H1 (cell line): ENCODE measurements at regions not wholly inside any gene's neighbourhood (a gene's known extent, or its start where the extent isn't known, plus 50 kb on each side); places are given as distances from the start of the nearest gene placed in this dataset.

ENCODE experiments used
- CTCF ChIA-PET: fragments of 300-600 bp; sonication (Branson Sonifier 250); formaldehyde crosslinking; loops from one replicate; lab custom pipeline; 2021; ENCODE audit not compliant: partially characterized antibody; lab: Charles Lee
- POLR2A ChIA-PET: fragments of 300-600 bp; sonication (Branson Sonifier 250); formaldehyde crosslinking; loops from one replicate; lab custom pipeline; 2021; ENCODE audit warnings: inconsistent platforms; ENCODE audit not compliant: partially characterized antibody; lab: Charles Lee
- DNase-seq, 2 experiments: peaks; one replicate each; pipeline versions ENCODE4 v3.0.0 to v3.0.0-alpha.2; 2010 to 2022; ENCODE audit warnings: low spot score in 2 of 2, low read depth in 1 of 2, mixed read lengths in 1 of 2
- FAIRE-seq: peaks from 2 replicates; lab custom pipeline; 2011; peaks lifted over from hg19 to GRCh38; lab: Jason Lieb, UNC
- H2AFZ ChIP-seq: 2 replicates; pipeline ENCODE4 v1.8.1; 2012; ENCODE audit warnings: low read length, inconsistent platforms
- H2AK5ac ChIP-seq: 2 replicates; pipeline ENCODE4 v1.6.1; 2013; ENCODE audit warnings: low read depth, low read length
- H2BK120ac ChIP-seq: replicated peaks from 2 replicates; pipeline ENCODE3; 2013; ENCODE audit warnings: low read depth, low read length, inconsistent platforms
- H2BK12ac ChIP-seq: 2 replicates; pipeline ENCODE4 v1.6.1; 2013; ENCODE audit warnings: low read depth, low read length
- H2BK15ac ChIP-seq: 2 replicates; pipeline ENCODE4 v1.6.1; 2013; ENCODE audit warnings: low read length
- H2BK20ac ChIP-seq: 2 replicates; pipeline ENCODE4 v1.6.1; 2013; ENCODE audit warnings: low read length
- H2BK5ac ChIP-seq: 2 replicates; pipeline ENCODE4 v1.6.1; 2013; ENCODE audit warnings: low read depth, low read length
- H3K14ac ChIP-seq: 2 replicates; pipeline ENCODE4 v1.6.1; 2013; ENCODE audit warnings: inconsistent platforms; ENCODE audit not compliant: insufficient read length
- H3K18ac ChIP-seq: 2 replicates; pipeline ENCODE4 v1.6.1; 2013; ENCODE audit warnings: low read length; ENCODE audit errors: extremely low read depth
- H3K23ac ChIP-seq: 2 replicates; pipeline ENCODE4 v1.6.1; 2013; ENCODE audit warnings: inconsistent platforms; ENCODE audit not compliant: insufficient read length
- H3K23me2 ChIP-seq: 2 replicates; pipeline ENCODE4 v1.6.1; 2013; ENCODE audit warnings: low read depth, low read length
- H3K27ac ChIP-seq: 2 replicates; pipeline ENCODE4 v1.6.1; 2011; ENCODE audit warnings: low read depth, low read length, inconsistent platforms
- H3K27me3 ChIP-seq, 4 experiments: replicated peaks in 1 of 4; 1 replicate in 1 of 4; 2 replicates in 3 of 4; pipeline versions ENCODE4 v1.6.1 to v1.8.1; 2011 to 2013; ENCODE audit warnings: low read length in 3 of 4, mild to moderate bottlenecking in 3 of 4, inconsistent platforms in 2 of 4, mixed read lengths in 2 of 4, moderate library complexity in 1 of 4; ENCODE audit not compliant: control insufficient read depth in 3 of 4, insufficient read depth in 3 of 4; ENCODE audit errors: extremely low read depth in 1 of 4
- H3K36me3 ChIP-seq, 4 experiments: 2 replicates each; pipeline versions ENCODE4 v1.6.1 to v1.8.1; 2011 to 2013; ENCODE audit warnings: mild to moderate bottlenecking in 4 of 4, low read length in 3 of 4, moderate library complexity in 2 of 4, control low read depth in 1 of 4, inconsistent platforms in 1 of 4; ENCODE audit not compliant: insufficient read depth in 4 of 4, control insufficient read depth in 2 of 4
- H3K4ac ChIP-seq: replicated peaks from 2 replicates; pipeline ENCODE3; 2013; ENCODE audit warnings: low read length, low read depth, mixed read lengths, inconsistent platforms; ENCODE audit not compliant: insufficient read length
- H3K4me1 ChIP-seq, 4 experiments: replicated peaks in 1 of 4; 1 replicate in 1 of 4; 2 replicates in 3 of 4; pipeline versions ENCODE4 v1.6.1 to v1.8.1; 2011 to 2013; ENCODE audit warnings: low read length in 3 of 4, inconsistent platforms in 2 of 4, mixed read lengths in 1 of 4; ENCODE audit not compliant: insufficient read depth in 4 of 4, control insufficient read depth in 3 of 4
- H3K4me2 ChIP-seq, 2 experiments: 2 replicates each; pipeline versions ENCODE4 v1.6.1 to v1.8.1; 2011 to 2013; ENCODE audit warnings: low read depth in 2 of 2, low read length in 2 of 2, control low read depth in 1 of 2, inconsistent platforms in 1 of 2, mild to moderate bottlenecking in 1 of 2; ENCODE audit not compliant: insufficient read depth in 1 of 2
- H3K4me3 ChIP-seq, 4 experiments: fragments of 200-600, 300-600 bp in 1 of 4; sonication (generic), shearing (Covaris generic), sonication (Bioruptor Twin) in 1 of 4; 2 replicates each; pipeline versions ENCODE4 v1.5.1 to v1.8.1; 2011 to 2016; ENCODE audit warnings: low read length in 4 of 4, low read depth in 3 of 4, control low read depth in 2 of 4, inconsistent platforms in 2 of 4, mild to moderate bottlenecking in 2 of 4, mixed read lengths in 1 of 4, moderate library complexity in 1 of 4; ENCODE audit not compliant: insufficient read depth in 2 of 4; ENCODE audit errors: extremely low read depth in 1 of 4
- H3K56ac ChIP-seq: replicated peaks from 2 replicates; pipeline ENCODE3; 2013; ENCODE audit warnings: low read depth, mild to moderate bottlenecking, mixed read lengths, low read length, inconsistent platforms; ENCODE audit not compliant: insufficient read length
- H3K79me1 ChIP-seq: 2 replicates; pipeline ENCODE4 v1.6.1; 2013; ENCODE audit warnings: low read depth, low read length, control low read depth
- H3K79me2 ChIP-seq, 2 experiments: 2 replicates each; pipeline versions ENCODE4 v1.6.1 to v1.8.1; 2012 to 2013; ENCODE audit warnings: low read length in 2 of 2, mild to moderate bottlenecking in 2 of 2, inconsistent platforms in 1 of 2; ENCODE audit not compliant: insufficient read depth in 2 of 2, control insufficient read depth in 1 of 2
- H3K9ac ChIP-seq, 4 experiments: replicated peaks in 1 of 4; 1 replicate in 1 of 4; 2 replicates in 3 of 4; pipeline versions ENCODE4 v1.6.1 to v1.8.1; 2011 to 2013; ENCODE audit warnings: low read depth in 3 of 4, low read length in 3 of 4, control low read depth in 2 of 4, mild to moderate bottlenecking in 2 of 4, moderate library complexity in 2 of 4, inconsistent platforms in 1 of 4; ENCODE audit errors: extremely low read depth in 1 of 4
- H3K9me3 ChIP-seq, 2 experiments: 2 replicates each; pipeline versions ENCODE4 v1.6.1 to v1.8.1; 2012 to 2013; ENCODE audit warnings: mild to moderate bottlenecking in 2 of 2, moderate library complexity in 2 of 2, control low read depth in 1 of 2, inconsistent platforms in 1 of 2, low read depth in 1 of 2, low read length in 1 of 2, mixed read lengths in 1 of 2; ENCODE audit not compliant: insufficient read depth in 2 of 2
- H4K20me1 ChIP-seq, 2 experiments: replicated peaks in 1 of 2; 2 replicates each; pipeline versions ENCODE3 to v1.8.1; 2011 to 2013; ENCODE audit warnings: inconsistent platforms in 2 of 2, low read length in 2 of 2, mild to moderate bottlenecking in 1 of 2; ENCODE audit not compliant: insufficient read depth in 2 of 2, control insufficient read depth in 1 of 2
- H4K5ac ChIP-seq: 2 replicates; pipeline ENCODE4 v1.6.1; 2013; ENCODE audit warnings: low read length, low read depth, mixed read lengths, inconsistent platforms; ENCODE audit not compliant: insufficient read length
- H4K8ac ChIP-seq: 2 replicates; pipeline ENCODE4 v1.8.0; 2013; ENCODE audit warnings: mild to moderate bottlenecking, moderate library complexity, low read length, inconsistent platforms; ENCODE audit not compliant: insufficient read depth; ENCODE audit errors: extremely low read depth
- H4K91ac ChIP-seq: replicated peaks from 2 replicates; pipeline ENCODE3; 2013; ENCODE audit warnings: low read length, mixed read lengths, inconsistent platforms; ENCODE audit not compliant: insufficient read length
- BRCA1 ChIP-seq: IDR thresholded peaks from 2 replicates; pipeline ENCODE4 v1.6.1; 2012; ENCODE audit warnings: low read depth, low read length, improper control_type of control experiment
- CHD2 ChIP-seq: IDR thresholded peaks from 2 replicates; pipeline ENCODE4 v1.6.1; 2012; ENCODE audit warnings: low read length, improper control_type of control experiment
- EP300 ChIP-seq, 2 experiments: IDR thresholded peaks; 1 replicate in 1 of 2; 2 replicates in 1 of 2; pipeline ENCODE4 v1.6.1; 2011 to 2012; ENCODE audit warnings: low read depth in 2 of 2, low read length in 2 of 2, mild to moderate bottlenecking in 2 of 2, borderline replicate concordance in 1 of 2, inconsistent platforms in 1 of 2, moderate library complexity in 1 of 2
- KDM1A ChIP-seq: fragments of 200-600, 300-600 bp; sonication (generic); IDR thresholded peaks from 2 replicates; pipeline ENCODE4 v1.7.1; 2016; ENCODE audit warnings: mild to moderate bottlenecking, low read length, borderline replicate concordance
- NRF1 ChIP-seq: IDR thresholded peaks from 2 replicates; pipeline ENCODE4 v1.6.1; 2011; ENCODE audit warnings: mild to moderate bottlenecking, low read depth, low read length, improper control_type of control experiment
- POLR2AphosphoS5 ChIP-seq: IDR thresholded peaks from 2 replicates; pipeline ENCODE4 v1.6.1; 2011; ENCODE audit warnings: low read depth, low read length
- POU5F1 ChIP-seq: IDR thresholded peaks from 2 replicates; pipeline ENCODE4 v1.6.1; 2011; ENCODE audit warnings: low read depth, mild to moderate bottlenecking, low read length, moderate library complexity
- RAD21 ChIP-seq, 2 experiments: IDR thresholded peaks in 1 of 2; conservative IDR thresholded peaks in 1 of 2; 2 replicates each; pipeline ENCODE4 v1.6.1; 2011; ENCODE audit warnings: low read depth in 2 of 2, low read length in 2 of 2, improper control_type of control experiment in 1 of 2, inconsistent platforms in 1 of 2, mild to moderate bottlenecking in 1 of 2, moderate library complexity in 1 of 2
- SP1 ChIP-seq: IDR thresholded peaks from 2 replicates; pipeline ENCODE4 v1.6.1; 2011; ENCODE audit warnings: low read depth, low read length
- SP4 ChIP-seq: IDR thresholded peaks from 2 replicates; pipeline ENCODE4 v1.6.1; 2012; ENCODE audit warnings: low read length, inconsistent platforms
- WGBS, 2 experiments: shearing (Covaris generic) in 1 of 2; methylation state at CpG; one replicate each; pipeline versions ENCODE4 v1.1.6 to v1.1.7; 2013 to 2015; ENCODE audit warnings: low lambda C conversion rate in 2 of 2, mixed read lengths in 2 of 2, inconsistent platforms in 1 of 2, low coverage in 1 of 2, missing lambda C conversion rate in 1 of 2; ENCODE audit not compliant: insufficient replicate concordance in 2 of 2, insufficient coverage in 1 of 2, insufficient read length in 1 of 2; ENCODE audit errors: extremely low coverage in 1 of 2, missing lambda C conversion rate in 1 of 2; 5-methylcytosine and 5-hydroxymethylcytosine counted together

DNA sequence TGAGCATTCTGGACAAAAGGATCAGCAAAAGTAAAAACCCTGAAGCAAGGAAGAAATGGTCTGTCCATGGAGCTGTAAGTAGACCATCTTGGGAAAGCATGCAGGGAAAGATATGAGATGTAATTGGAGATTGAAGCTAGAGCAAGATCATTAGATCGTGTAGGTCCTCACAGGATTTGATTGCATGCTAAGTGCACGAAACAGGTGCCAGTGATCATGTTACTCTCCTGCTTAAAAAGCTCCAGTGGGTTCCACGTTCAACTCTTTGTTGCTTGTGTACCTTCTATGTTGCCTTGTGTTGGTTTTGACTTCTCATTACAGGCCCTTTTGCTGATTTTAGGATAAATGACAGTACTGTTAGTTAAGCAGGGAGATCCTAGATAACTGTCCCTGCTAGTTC, 442.0 kb downstream of the DMRT2 start:
- ChIA-PET CTCF (no interaction called here), POLR2A (no interaction called here)
- Histone ChIP-seq H3K18ac (no peak overlapping the region), H2AK5ac (no peak overlapping the region), H3K4me2 (no peak overlapping the region), H3K4ac (no peak overlapping the region), H3K27me3 (no peaks in the 10 kb centered on the region), H4K91ac (no peak overlapping the region), H3K9ac (no peak overlapping the region), H4K20me1 (no peaks in the 10 kb centered on the region), H3K79me1 (no peaks in the 10 kb centered on the region), H3K9me3 (peaks cover 59 to 82% of the 10 kb centered on the region in 2 experiments), H3K27ac (no peak overlapping the region), H3K56ac (no peak overlapping the region), H2BK20ac (no peak overlapping the region), H3K23me2 (no peaks in the 10 kb centered on the region), H4K8ac (no peak overlapping the region), H3K23ac (no peak overlapping the region), H3K14ac (no peak overlapping the region), H2BK15ac (no peak overlapping the region), H3K36me3 (no peaks in the 10 kb centered on the region), H2BK12ac (no peak overlapping the region), H2BK5ac (no peak overlapping the region), H3K79me2 (no peaks in the 10 kb centered on the region), H2BK120ac (no peak overlapping the region), H2AFZ (no peak overlapping the region), H3K4me1 (no peaks in the 10 kb centered on the region), H3K4me3 (no peak overlapping the region), H4K5ac (no peak overlapping the region)
- no peak for DNase-seq
- WGBS, 2 experiments: 72% methylated on average over 3 of the region's 3 CpGs; no CpG with 5 or more reads in 1 of the 2 experiments
- TF ChIP-seq CHD2 (no peak), NRF1 (no peak), BRCA1 (no peak), EP300 (IDR thresholded peaks at IDR 0.05; ENCODE audit: borderline replicate concordance in 1 of 2, low read depth in 2 of 2, low read length in 2 of 2) (no peak), POU5F1 (no peak), POLR2AphosphoS5 (no peak), SP4 (no peak), SP1 (no peak), KDM1A (no peak), RAD21 (IDR thresholded peaks at IDR 0.05 in 1 of 2, conservative IDR thresholded peaks at IDR 0.05 in 1 of 2; ENCODE audit: low read depth in 2 of 2, low read length in 2 of 2) (no peak)
- no peak for FAIRE-seq
